A673 (cell line): ENCODE measurements at regions not wholly inside any gene's neighbourhood (a gene's known extent, or its start where the extent isn't known, plus 50 kb on each side); places are given as distances from the start of the nearest gene placed in this dataset.

Experiments used
- EZH2 ChIP-seq: fragments of 200-600 bp; sonication (generic); IDR thresholded peaks from 2 replicates; pipeline ENCODE4 v1.6.1; 2017; ENCODE audit warnings: borderline replicate concordance, low read depth, mild to moderate bottlenecking, mixed read lengths, antibody characterized with exemption, low read length; ENCODE audit not compliant: poor library complexity, severe bottlenecking
- TF ChIP-seq, protein P1 (sequence below): fragments of 300-800, 200-600 bp; sonication (generic); conservative IDR thresholded peaks from 2 replicates; pipeline ENCODE4 v1.5.1; 2017; ENCODE audit warnings: low read depth, mild to moderate bottlenecking, antibody characterized with exemption, low read length, moderate library complexity, mixed read lengths

DNA sequence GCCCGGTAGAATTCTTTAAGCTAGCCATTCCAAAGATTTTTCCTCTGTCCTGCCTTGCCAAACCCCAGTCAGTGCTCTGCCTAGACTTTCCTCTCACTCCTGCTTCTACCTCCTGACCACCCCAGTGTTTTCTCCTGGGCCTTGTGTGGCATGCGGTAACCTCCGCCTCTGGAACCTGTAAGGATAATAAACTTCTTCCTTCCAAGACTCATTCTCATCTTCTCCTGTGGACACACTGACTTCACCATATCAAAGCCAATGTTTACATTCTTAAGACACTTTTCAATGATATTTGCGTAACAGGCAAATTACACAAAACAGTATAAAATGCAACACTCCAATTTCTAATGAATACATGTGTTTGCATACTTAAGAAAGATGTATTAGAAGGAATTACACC is 354.6 kb downstream of the RNF144B start:
- no peak for TF ChIP-seq EZH2
- TF ChIP-seq, protein P1, sequence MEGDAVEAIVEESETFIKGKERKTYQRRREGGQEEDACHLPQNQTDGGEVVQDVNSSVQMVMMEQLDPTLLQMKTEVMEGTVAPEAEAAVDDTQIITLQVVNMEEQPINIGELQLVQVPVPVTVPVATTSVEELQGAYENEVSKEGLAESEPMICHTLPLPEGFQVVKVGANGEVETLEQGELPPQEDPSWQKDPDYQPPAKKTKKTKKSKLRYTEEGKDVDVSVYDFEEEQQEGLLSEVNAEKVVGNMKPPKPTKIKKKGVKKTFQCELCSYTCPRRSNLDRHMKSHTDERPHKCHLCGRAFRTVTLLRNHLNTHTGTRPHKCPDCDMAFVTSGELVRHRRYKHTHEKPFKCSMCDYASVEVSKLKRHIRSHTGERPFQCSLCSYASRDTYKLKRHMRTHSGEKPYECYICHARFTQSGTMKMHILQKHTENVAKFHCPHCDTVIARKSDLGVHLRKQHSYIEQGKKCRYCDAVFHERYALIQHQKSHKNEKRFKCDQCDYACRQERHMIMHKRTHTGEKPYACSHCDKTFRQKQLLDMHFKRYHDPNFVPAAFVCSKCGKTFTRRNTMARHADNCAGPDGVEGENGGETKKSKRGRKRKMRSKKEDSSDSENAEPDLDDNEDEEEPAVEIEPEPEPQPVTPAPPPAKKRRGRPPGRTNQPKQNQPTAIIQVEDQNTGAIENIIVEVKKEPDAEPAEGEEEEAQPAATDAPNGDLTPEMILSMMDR: no peak
